ENCODE measurements at regions not wholly inside any gene's neighbourhood (a gene's known extent, or its start where the extent isn't known, plus 50 kb on each side); places are given as distances from the start of the nearest gene placed in this dataset.

DNA sequence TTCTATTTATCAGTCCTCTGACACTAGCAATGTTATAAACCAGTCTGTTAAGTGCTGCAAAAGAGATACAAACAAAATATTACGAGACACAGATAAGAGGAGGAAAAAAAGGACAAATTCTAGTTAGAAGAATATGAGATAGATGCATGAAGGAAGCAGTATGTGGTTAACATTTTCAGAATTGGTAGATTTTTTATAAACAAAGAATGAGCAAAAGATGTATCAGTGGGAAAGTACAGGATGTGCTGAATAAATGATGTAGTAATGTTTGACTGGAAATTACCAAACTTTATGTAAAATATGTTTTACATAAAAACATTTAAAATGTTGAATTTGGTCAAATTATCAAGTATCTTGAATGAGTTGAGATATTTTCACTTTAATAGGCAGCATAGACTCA lies 574.2 kb downstream of the NUF2 start:
- H3K27ac Mint-ChIP-seq, result no peak overlapping the region
- ChIA-PET CTCF (no interaction called here), POLR2A (no interaction called here)
- intact Hi-C loops (cut with micrococcal nuclease), result no loop called here
- ATAC-seq (ENCODE audit: low read depth) (no peak), DNase-seq (no peak)
- no peak overlapping the region for H3K4me3 Mint-ChIP-seq
- H3K4me1 Mint-ChIP-seq, result no peaks in the 10 kb centered on the region
- H3K27me3 Mint-ChIP-seq, result no peaks in the 10 kb centered on the region
- H3K36me3 Mint-ChIP-seq (ENCODE audit: low read depth), result no peaks in the 10 kb centered on the region
- no peaks in the 10 kb centered on the region for H3K9me3 Mint-ChIP-seq
- TF ChIP-seq, protein P1, sequence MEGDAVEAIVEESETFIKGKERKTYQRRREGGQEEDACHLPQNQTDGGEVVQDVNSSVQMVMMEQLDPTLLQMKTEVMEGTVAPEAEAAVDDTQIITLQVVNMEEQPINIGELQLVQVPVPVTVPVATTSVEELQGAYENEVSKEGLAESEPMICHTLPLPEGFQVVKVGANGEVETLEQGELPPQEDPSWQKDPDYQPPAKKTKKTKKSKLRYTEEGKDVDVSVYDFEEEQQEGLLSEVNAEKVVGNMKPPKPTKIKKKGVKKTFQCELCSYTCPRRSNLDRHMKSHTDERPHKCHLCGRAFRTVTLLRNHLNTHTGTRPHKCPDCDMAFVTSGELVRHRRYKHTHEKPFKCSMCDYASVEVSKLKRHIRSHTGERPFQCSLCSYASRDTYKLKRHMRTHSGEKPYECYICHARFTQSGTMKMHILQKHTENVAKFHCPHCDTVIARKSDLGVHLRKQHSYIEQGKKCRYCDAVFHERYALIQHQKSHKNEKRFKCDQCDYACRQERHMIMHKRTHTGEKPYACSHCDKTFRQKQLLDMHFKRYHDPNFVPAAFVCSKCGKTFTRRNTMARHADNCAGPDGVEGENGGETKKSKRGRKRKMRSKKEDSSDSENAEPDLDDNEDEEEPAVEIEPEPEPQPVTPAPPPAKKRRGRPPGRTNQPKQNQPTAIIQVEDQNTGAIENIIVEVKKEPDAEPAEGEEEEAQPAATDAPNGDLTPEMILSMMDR (IDR thresholded peaks at IDR 0.05), result no peak

DNA sequence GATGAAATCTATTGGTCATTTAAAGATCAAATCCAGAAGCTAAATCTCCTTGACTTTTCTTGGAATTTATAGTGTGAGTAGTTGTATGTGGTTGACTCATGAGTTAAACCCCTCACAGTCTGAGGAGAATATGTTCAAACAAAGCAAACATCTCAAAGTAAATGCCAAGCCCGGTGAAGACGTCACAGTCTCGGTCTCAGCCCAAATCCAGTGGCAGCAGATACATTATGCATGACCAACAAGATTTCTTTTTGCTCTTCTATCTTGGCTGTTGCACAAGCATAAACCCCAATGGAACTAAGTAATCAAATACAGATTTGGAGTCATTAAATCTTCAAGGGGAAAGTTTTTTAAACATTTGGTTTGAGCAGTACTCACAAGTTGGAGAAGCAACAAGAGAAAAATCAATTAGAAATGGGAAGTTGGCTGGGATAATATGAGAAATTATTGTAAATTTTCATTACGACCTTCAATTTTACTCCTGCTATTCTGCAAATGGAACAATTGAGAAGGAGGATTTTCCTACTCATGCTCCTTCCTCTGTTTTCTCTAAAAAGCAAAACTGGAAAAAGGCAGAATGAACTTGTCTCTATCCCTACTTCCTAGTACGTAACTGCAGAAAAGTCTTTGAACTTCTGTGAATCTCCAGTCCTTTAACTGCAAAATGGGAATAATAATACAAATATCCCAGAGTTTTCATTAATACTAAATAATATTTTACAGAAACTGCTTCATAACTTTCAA lies 575.8 kb downstream of the NUF2 start:
- intact Hi-C loops (cut with micrococcal nuclease), result no loop called here
- TF ChIP-seq, protein P1 (IDR thresholded peaks at IDR 0.05), result no peak
- Mint-ChIP-seq H3K9me3 (no peaks in the 10 kb centered on the region), H3K4me1 (no peaks in the 10 kb centered on the region), H3K27ac (no peak overlapping the region), H3K36me3 (ENCODE audit: low read depth) (no peaks in the 10 kb centered on the region), H3K4me3 (no peak overlapping the region), H3K27me3 (no peaks in the 10 kb centered on the region)
- CTCF ChIA-PET, result no interaction called here
- ATAC-seq (ENCODE audit: low read depth), result no peak
- DNase-seq, result no peak
- POLR2A ChIA-PET, result no interaction called here

DNA sequence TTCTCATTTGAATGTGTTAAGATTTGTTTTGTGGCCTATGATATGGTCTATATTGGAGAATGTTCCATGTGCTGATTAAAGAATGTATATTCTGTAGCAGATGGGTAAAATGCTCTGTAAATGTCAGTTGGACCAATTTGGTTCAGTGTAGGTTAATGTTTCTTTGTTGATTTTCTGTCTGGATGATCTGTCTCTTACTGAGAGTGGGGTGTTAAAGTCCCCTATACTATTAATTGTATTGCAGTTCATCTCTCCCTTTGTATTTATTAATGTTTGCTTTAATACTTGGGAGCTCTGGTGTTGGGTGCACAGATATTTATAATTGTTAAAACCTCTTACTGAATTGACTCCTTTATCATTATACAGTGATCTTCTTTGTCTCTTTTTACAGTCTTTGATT lies 584.5 kb downstream of the NUF2 start:
- Mint-ChIP-seq H3K27ac (no peak overlapping the region), H3K9me3 (peaks cover 12% of the 10 kb centered on the region), H3K4me3 (no peak overlapping the region), H3K27me3 (no peaks in the 10 kb centered on the region), H3K36me3 (ENCODE audit: low read depth) (no peaks in the 10 kb centered on the region), H3K4me1 (no peaks in the 10 kb centered on the region)
- ChIA-PET POLR2A (no interaction called here), CTCF (no interaction called here)
- intact Hi-C loops (cut with micrococcal nuclease), result no loop called here
- no peak for ATAC-seq (ENCODE audit: low read depth)
- TF ChIP-seq, protein P1 (IDR thresholded peaks at IDR 0.05), result no peak
- DNase-seq, result no peak

DNA sequence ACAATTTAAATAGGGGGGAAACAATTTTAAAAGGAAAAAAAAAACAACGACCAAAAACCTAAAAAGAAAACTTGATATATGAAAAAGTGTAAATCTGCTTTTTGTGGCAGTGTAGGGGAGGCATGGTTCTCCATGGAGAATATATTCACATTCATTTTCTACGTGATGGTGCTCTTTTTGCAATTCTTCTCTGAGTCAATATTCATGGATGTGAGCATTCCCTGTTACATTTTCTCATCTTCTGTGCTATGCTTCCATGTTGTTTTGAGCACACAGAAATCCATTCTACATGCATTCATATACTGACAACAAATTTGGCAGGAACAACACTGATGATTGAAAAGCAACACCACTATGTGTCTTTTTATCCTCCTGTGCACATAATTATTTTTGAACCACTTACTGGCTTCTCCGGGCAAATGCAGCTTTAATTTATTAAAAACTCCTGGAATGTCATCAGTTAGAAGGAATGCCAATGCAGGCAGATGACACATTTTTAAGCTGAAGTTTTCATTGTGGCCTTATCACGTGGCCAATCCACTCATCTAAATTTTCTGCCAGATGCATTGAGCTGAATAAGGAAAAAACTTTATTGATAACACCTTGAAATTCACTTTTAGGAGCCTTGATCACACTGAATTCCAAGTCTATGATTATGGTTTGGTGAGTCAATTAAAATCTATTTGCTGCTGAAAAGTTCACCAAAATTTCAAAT lies 590.6 kb downstream of the NUF2 start:
- intact Hi-C loops (cut with micrococcal nuclease), result no loop called here
- Mint-ChIP-seq H3K27ac (no peak overlapping the region), H3K9me3 (peaks cover 5% of the 10 kb centered on the region), H3K36me3 (ENCODE audit: low read depth) (no peaks in the 10 kb centered on the region), H3K4me1 (no peaks in the 10 kb centered on the region), H3K4me3 (no peak overlapping the region), H3K27me3 (no peaks in the 10 kb centered on the region)
- TF ChIP-seq, protein P1 (IDR thresholded peaks at IDR 0.05), result no peak
- POLR2A ChIA-PET, result no interaction called here
- DNase-seq (no peak), ATAC-seq (ENCODE audit: low read depth) (no peak)
- CTCF ChIA-PET, result no interaction called here

DNA sequence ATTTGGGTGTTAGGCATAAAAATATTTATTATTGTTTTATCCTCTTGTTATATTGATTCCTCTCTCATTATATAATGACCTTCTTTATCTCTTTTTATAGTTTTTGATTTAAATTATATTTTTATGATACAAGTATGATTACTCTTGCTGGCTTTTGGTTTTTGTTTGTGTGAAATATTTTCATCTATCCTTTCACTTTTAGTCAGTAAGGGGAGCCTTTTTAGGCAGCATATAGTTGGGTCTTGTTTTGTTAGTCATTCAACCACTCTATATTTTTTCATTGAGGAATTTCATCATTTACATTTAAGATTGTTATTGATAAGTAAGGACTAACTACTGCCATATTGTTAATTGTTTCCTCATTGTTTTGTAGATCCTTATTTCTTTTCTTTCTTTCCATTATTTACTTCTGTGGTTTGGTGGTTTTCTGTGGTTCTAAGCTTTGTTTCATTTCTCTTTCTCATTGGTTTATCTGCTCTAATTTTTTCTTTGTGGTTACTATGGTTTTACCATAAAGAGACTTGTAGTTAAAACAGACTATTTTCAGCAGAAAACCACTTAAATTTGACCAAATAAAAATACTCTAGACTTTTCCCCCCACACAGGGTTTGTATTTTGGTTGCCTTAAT lies 593.1 kb downstream of the NUF2 start:
- no peaks in the 10 kb centered on the region for H3K4me1 Mint-ChIP-seq
- intact Hi-C loops (cut with micrococcal nuclease), result no loop called here
- POLR2A ChIA-PET, result no interaction called here
- DNase-seq (no peak), ATAC-seq (ENCODE audit: low read depth) (no peak)
- TF ChIP-seq, protein P1 (IDR thresholded peaks at IDR 0.05), result no peak
- H3K27me3 Mint-ChIP-seq, result no peaks in the 10 kb centered on the region
- CTCF ChIA-PET, result no interaction called here
- H3K9me3 Mint-ChIP-seq, result no peaks in the 10 kb centered on the region
- no peak overlapping the region for H3K27ac Mint-ChIP-seq
- H3K36me3 Mint-ChIP-seq (ENCODE audit: low read depth), result no peaks in the 10 kb centered on the region
- no peak overlapping the region for H3K4me3 Mint-ChIP-seq

Measured in activated B cell treated with CpG ODN at 0.5 μM for 24 hours (primary cell).